K562 (cell line): ENCODE measurements at regions not wholly inside any gene's neighbourhood (a gene's known extent, or its start where the extent isn't known, plus 50 kb on each side); places are given as distances from the start of the nearest gene placed in this dataset.

ENCODE experiments used
- MGA ChIP-seq: fragments of 450-650 bp; IDR thresholded peaks from 2 replicates; pipeline ENCODE4 v1.6.1; 2016; ENCODE audit warnings: mild to moderate bottlenecking, moderate library complexity
- NCOA4 ChIP-seq: fragments of 450-650 bp; IDR thresholded peaks from 2 replicates; pipeline ENCODE4 v1.6.1; 2018; ENCODE audit warnings: mild to moderate bottlenecking; ENCODE audit not compliant: partially characterized antibody
- NUFIP1 ChIP-seq: fragments of 450-650 bp; IDR thresholded peaks from 2 replicates; pipeline ENCODE4 v1.6.1; 2018; ENCODE audit not compliant: partially characterized antibody
- SRSF1 ChIP-seq: fragments of 200-400 bp; formaldehyde crosslinking; IDR thresholded peaks from 2 replicates; pipeline ENCODE4 v1.6.1; 2017; ENCODE audit warnings: mild to moderate bottlenecking, low read depth, low read length, moderate library complexity
- SRSF3 ChIP-seq: fragments of 200-400 bp; formaldehyde crosslinking; IDR thresholded peaks from 2 replicates; pipeline ENCODE4 v1.6.1; 2016; ENCODE audit warnings: mild to moderate bottlenecking, low read length, moderate library complexity; ENCODE audit not compliant: insufficient read depth
- ZNF280B ChIP-seq: fragments of 250-450 bp; sonication (Bioruptor Pico); IDR thresholded peaks from 2 replicates; pipeline ENCODE4 v1.5.1; 2021; ENCODE audit warnings: mild to moderate bottlenecking
- ZNF592 ChIP-seq: fragments of 450-650 bp; IDR thresholded peaks from 2 replicates; pipeline ENCODE4 v1.6.1; 2017; ENCODE audit warnings: antibody characterized with exemption, mild to moderate bottlenecking

DNA sequence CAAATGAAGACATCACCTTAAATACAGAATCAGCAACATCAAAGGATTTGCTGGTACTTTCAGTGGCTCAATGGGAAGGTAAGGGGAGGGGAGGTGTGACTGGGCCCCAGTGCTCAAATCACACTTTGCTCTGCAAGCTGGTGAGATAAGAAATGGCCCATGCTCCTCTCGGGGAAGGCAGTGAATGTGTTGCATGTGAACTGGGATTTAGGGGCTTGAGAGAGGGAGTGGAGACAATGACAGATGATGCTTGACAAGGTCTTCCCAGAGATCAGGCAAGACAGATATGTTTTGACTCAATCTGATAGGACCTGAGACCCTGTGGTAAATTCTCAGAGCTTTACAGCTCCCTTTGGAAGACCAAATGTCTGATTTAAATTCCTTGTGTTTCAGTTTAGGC lies 233.0 kb upstream of the PROK2 start (continued):
- TF ChIP-seq ZNF592 (no peak), MGA (peak; percentile 46; the same call in 1 of the 2 replicates), SRSF3 (no peak), NUFIP1 (no peak), NCOA4 (no peak), ZNF280B (CRISPR knock-in tag) (no peak), SRSF1 (no peak)
